HEK293 (cell line): ENCODE measurements at regions not wholly inside any gene's neighbourhood (a gene's known extent, or its start where the extent isn't known, plus 50 kb on each side); places are given as distances from the start of the nearest gene placed in this dataset.

Experiments
- CTCF ChIA-PET: fragments of 350-600 bp; formaldehyde crosslinking; extraction: SDS; loops from one replicate; lab custom pipeline; 2021; ENCODE audit warnings: antibody characterized with exemption; lab: Yijun Ruan, JAX
- POLR2A ChIA-PET: fragments of 300-600 bp; formaldehyde crosslinking; extraction: SDS; loops from one replicate; lab custom pipeline; 2020; ENCODE audit warnings: antibody characterized with exemption, inconsistent platforms; lab: Yijun Ruan, JAX
- H3K27ac ChIP-seq: fragments of 200-500 bp; sonication (Bioruptor generic); 2 replicates; pipeline ENCODE4 v1.5.1; 2014; ENCODE audit warnings: low read depth, low read length, control low read depth, inconsistent platforms; ENCODE audit errors: extremely low read depth
- H3K36me3 ChIP-seq, 2 experiments: fragments of 200-500 bp in 1 of 2; sonication (Bioruptor generic) in 1 of 2; 1 replicate in 1 of 2; 2 replicates in 1 of 2; pipeline ENCODE4 v1.5.1; 2014 to 2017; ENCODE audit warnings: inconsistent platforms in 2 of 2, low read length in 2 of 2; ENCODE audit not compliant: control insufficient read depth in 2 of 2, insufficient read depth in 1 of 2
- H3K4me1 ChIP-seq: fragments of 200-500 bp; sonication (Bioruptor generic); 2 replicates; pipeline ENCODE4 v1.5.1; 2014; ENCODE audit warnings: mild to moderate bottlenecking, low read length, inconsistent platforms; ENCODE audit not compliant: control insufficient read depth, insufficient read depth
- H3K4me3 ChIP-seq: 2 replicates; pipeline ENCODE4 v1.5.1; 2011; ENCODE audit warnings: low read depth, mild to moderate bottlenecking, control low read depth, low read length, moderate library complexity
- H3K9me3 ChIP-seq: fragments of 200-500 bp; sonication (Bioruptor generic); 2 replicates; pipeline ENCODE4 v1.5.1; 2014; ENCODE audit warnings: low read depth, low read length, inconsistent platforms; ENCODE audit not compliant: control insufficient read depth, insufficient read depth
- GFI1B ChIP-seq: fragments of 450-650 bp; formaldehyde crosslinking; IDR thresholded peaks from 2 replicates; pipeline ENCODE4 v1.5.1; 2016; ENCODE audit warnings: missing biosample characterization, missing genetic modification characterization
- GLIS1 ChIP-seq: fragments of 450-650 bp; formaldehyde crosslinking; IDR thresholded peaks from 2 replicates; pipeline ENCODE4 v1.5.1; 2016; ENCODE audit warnings: missing biosample characterization, missing genetic modification characterization
- HIC1 ChIP-seq: fragments of 450-650 bp; formaldehyde crosslinking; IDR thresholded peaks from 2 replicates; pipeline ENCODE4 v1.5.1; 2016; ENCODE audit warnings: missing biosample characterization, missing genetic modification characterization
- INSM2 ChIP-seq: fragments of 450-650 bp; formaldehyde crosslinking; IDR thresholded peaks from 2 replicates; pipeline ENCODE4 v1.5.1; 2016; ENCODE audit warnings: missing biosample characterization, missing genetic modification characterization
- OSR2 ChIP-seq: fragments of 450-650 bp; formaldehyde crosslinking; IDR thresholded peaks from 2 replicates; pipeline ENCODE4 v1.5.1; 2016; ENCODE audit warnings: missing biosample characterization, missing genetic modification characterization
- PATZ1 ChIP-seq: fragments of 450-650 bp; formaldehyde crosslinking; IDR thresholded peaks from 2 replicates; pipeline ENCODE4 v1.5.1; 2016; ENCODE audit warnings: missing biosample characterization, missing genetic modification characterization
- PRDM4 ChIP-seq: fragments of 450-650 bp; formaldehyde crosslinking; IDR thresholded peaks from 2 replicates; pipeline ENCODE4 v1.5.1; 2017; ENCODE audit warnings: missing biosample characterization, missing genetic modification characterization
- SCRT1 ChIP-seq: fragments of 450-650 bp; formaldehyde crosslinking; IDR thresholded peaks from 2 replicates; pipeline ENCODE4 v1.5.1; 2016; ENCODE audit warnings: missing biosample characterization, missing genetic modification characterization, borderline replicate concordance
- YY1 ChIP-seq: fragments of 450-650 bp; formaldehyde crosslinking; IDR thresholded peaks from 2 replicates; pipeline ENCODE4 v1.5.1; 2018; ENCODE audit warnings: missing biosample characterization, missing genetic modification characterization
- ZFP3 ChIP-seq: fragments of 450-650 bp; formaldehyde crosslinking; IDR thresholded peaks from 2 replicates; pipeline ENCODE4 v1.5.1; 2016; ENCODE audit warnings: low read depth, missing biosample characterization, missing genetic modification characterization
- ZNF114 ChIP-seq: fragments of 450-650 bp; formaldehyde crosslinking; IDR thresholded peaks from 2 replicates; pipeline ENCODE4 v1.5.0; 2017; ENCODE audit warnings: missing biosample characterization, missing genetic modification characterization
- ZNF266 ChIP-seq: fragments of 450-650 bp; formaldehyde crosslinking; IDR thresholded peaks from 2 replicates; pipeline ENCODE4 v1.5.1; 2016; ENCODE audit warnings: missing biosample characterization, missing genetic modification characterization, low read depth
- ZNF488 ChIP-seq: fragments of 450-650 bp; formaldehyde crosslinking; IDR thresholded peaks from 2 replicates; pipeline ENCODE4 v1.5.1; 2016; ENCODE audit warnings: missing biosample characterization, missing genetic modification characterization
- ZNF510 ChIP-seq: fragments of 450-650 bp; formaldehyde crosslinking; IDR thresholded peaks from 2 replicates; pipeline ENCODE4 v1.5.1; 2018; ENCODE audit warnings: mild to moderate bottlenecking, missing genetic modification characterization, missing biosample characterization; ENCODE audit not compliant: insufficient replicate concordance
- ZNF670 ChIP-seq: fragments of 450-650 bp; formaldehyde crosslinking; IDR thresholded peaks from 2 replicates; pipeline ENCODE4 v1.5.1; 2016; ENCODE audit warnings: missing biosample characterization, missing genetic modification characterization, low read depth
- ZNF768 ChIP-seq: fragments of 450-650 bp; formaldehyde crosslinking; IDR thresholded peaks from 2 replicates; pipeline ENCODE4 v1.5.1; 2018; ENCODE audit warnings: missing biosample characterization, mild to moderate bottlenecking, missing genetic modification characterization
- ZSCAN18 ChIP-seq: fragments of 450-650 bp; formaldehyde crosslinking; IDR thresholded peaks from 2 replicates; pipeline ENCODE4 v1.5.1; 2016; ENCODE audit warnings: missing biosample characterization, missing genetic modification characterization

GRCh38 chr18:4748975-4749374 is 293.9 kb upstream of the DLGAP1 start:
- no peak overlapping the region for H3K4me3 ChIP-seq
- no peaks in the 10 kb centered on the region for H3K9me3 ChIP-seq
- POLR2A ChIA-PET = no interaction called here
- CTCF ChIA-PET = interaction anchor here (1.0 kb wide), 1 partner anchor 12 kb away, joined by 3 read pairs; no protein-coding TSS in a partner anchor
- H3K27ac ChIP-seq = no peak overlapping the region
- no peaks in the 10 kb centered on the region for H3K4me1 ChIP-seq
- TF ChIP-seq YY1 (tag by site-specific recombination) = no peak
- no peak for TF ChIP-seq ZFP3
- TF ChIP-seq PRDM4 (tag by site-specific recombination) = no peak
- TF ChIP-seq OSR2 (tag by site-specific recombination) = no peak
- TF ChIP-seq SCRT1 = no peak
- no peaks in the 10 kb centered on the region for H3K36me3 ChIP-seq

- TF ChIP-seq GLIS1 (tag by site-specific recombination) (no peak), HIC1 (tag by site-specific recombination) (no peak), ZNF488 (no peak), INSM2 (tag by site-specific recombination) (no peak), ZNF114 (no peak), ZSCAN18 (tag by site-specific recombination) (no peak), ZNF670 (tag by site-specific recombination) (no peak), ZNF266 (no peak), PATZ1 (tag by site-specific recombination) (no peak), ZNF768 (tag by site-specific recombination) (no peak), ZNF510 (tag by site-specific recombination) (no peak), GFI1B (tag by site-specific recombination) (no peak)
- TF ChIP-seq, all 188 proteins: peak for 0
- CTCF ChIA-PET = interaction anchor here (0.7 kb wide), 1 partner anchor 115 kb away, joined by 3 read pairs; no protein-coding TSS in a partner anchor
- POLR2A ChIA-PET = no interaction called here
- Histone ChIP-seq H3K9me3 (no peaks in the 10 kb centered on the region), H3K4me3 (no peak overlapping the region), H3K27ac (no peak overlapping the region), H3K36me3 (no peaks in the 10 kb centered on the region), H3K4me1 (no peaks in the 10 kb centered on the region)
Measured at GRCh38 chr18:4734903-4735302, 279.8 kb upstream of the DLGAP1 start.
